ENCODE measurements at regions not wholly inside any gene's neighbourhood (a gene's known extent, or its start where the extent isn't known, plus 50 kb on each side); places are given as distances from the start of the nearest gene placed in this dataset.

GRCh38 chr3:99199021-99199420, 297.5 kb upstream of the DCBLD2 start:
- Mint-ChIP-seq H3K36me3 (ENCODE audit: low read depth) (no peaks in the 10 kb centered on the region), H3K4me1 (ENCODE audit: low read depth) (no peaks in the 10 kb centered on the region), H3K27me3 (no peaks in the 10 kb centered on the region), H3K27ac (no peak overlapping the region), H3K9me3 (no peaks in the 10 kb centered on the region), H3K4me3 (no peak overlapping the region)
- DNase-seq: no peak
- no peak for TF ChIP-seq CTCF (IDR thresholded peaks at IDR 0.05)
- no peak for ATAC-seq (ENCODE audit: poor library complexity)
- POLR2A ChIA-PET: interaction anchor here (0.7 kb wide), 1 partner anchor 9 kb away, joined by 3 read pairs; no protein-coding TSS in a partner anchor
- no peak overlapping the region for H3K4me3 ChIP-seq (ENCODE audit: low read length)
- H3K9me3 ChIP-seq (ENCODE audit: control insufficient read depth in 1 of 2, insufficient read depth in 1 of 2, low read length in 2 of 2): no peaks in the 10 kb centered on the region
- no peak overlapping the region for H3K27ac ChIP-seq (ENCODE audit: low read depth in 1 of 2, low read length in 2 of 2)
- no peaks in the 10 kb centered on the region for H3K4me1 ChIP-seq (ENCODE audit: insufficient read depth, low read length)
- no peaks in the 10 kb centered on the region for H3K27me3 ChIP-seq (ENCODE audit: control insufficient read depth in 1 of 2, insufficient read depth in 2 of 2, low read length in 2 of 2)
- no peaks in the 10 kb centered on the region for H3K36me3 ChIP-seq (ENCODE audit: insufficient read depth, low read length)
- intact Hi-C loops (cut with DNase I, micrococcal nuclease): no loop called here
- CTCF ChIA-PET: no interaction called here

DNA sequence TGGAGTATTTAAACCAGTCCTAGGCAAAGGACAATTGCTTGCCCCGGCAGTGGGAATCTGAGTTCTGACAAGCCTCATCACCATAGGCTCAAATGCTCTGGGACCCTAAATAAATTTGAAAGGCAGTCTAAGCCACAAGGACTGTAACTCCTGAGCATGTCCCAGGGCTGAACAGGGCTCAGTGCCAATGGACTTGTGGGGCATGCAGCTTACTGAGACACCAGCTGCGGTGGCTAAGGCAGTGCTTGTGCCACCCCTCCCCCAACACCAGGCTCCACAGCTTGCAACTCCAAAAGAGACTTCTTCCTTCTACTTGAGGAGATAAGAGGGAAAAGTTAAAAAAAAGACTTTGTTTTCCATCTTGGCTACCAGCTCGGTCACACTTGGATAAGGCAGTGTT, 289.7 kb upstream of the DCBLD2 start:
- no peak for ATAC-seq (ENCODE audit: poor library complexity)
- H3K36me3 ChIP-seq (ENCODE audit: insufficient read depth, low read length): no peaks in the 10 kb centered on the region
- Mint-ChIP-seq H3K9me3 (no peaks in the 10 kb centered on the region), H3K36me3 (ENCODE audit: low read depth) (no peaks in the 10 kb centered on the region), H3K4me1 (ENCODE audit: low read depth) (no peaks in the 10 kb centered on the region), H3K27ac (no peak overlapping the region), H3K4me3 (no peak overlapping the region), H3K27me3 (no peaks in the 10 kb centered on the region)
- ChIA-PET CTCF (no interaction called here), POLR2A (no interaction called here)
- no peak overlapping the region for H3K27ac ChIP-seq (ENCODE audit: low read depth in 1 of 2, low read length in 2 of 2)
- no peaks in the 10 kb centered on the region for H3K27me3 ChIP-seq (ENCODE audit: control insufficient read depth in 1 of 2, insufficient read depth in 2 of 2, low read length in 2 of 2)
- H3K4me3 ChIP-seq (ENCODE audit: low read length): no peak overlapping the region
- intact Hi-C loops (cut with DNase I, micrococcal nuclease): no loop called here
- no peak for DNase-seq
- no peak for TF ChIP-seq CTCF (IDR thresholded peaks at IDR 0.05)
- H3K4me1 ChIP-seq (ENCODE audit: insufficient read depth, low read length): no peaks in the 10 kb centered on the region
- peaks cover 0 to 4% of the 10 kb centered on the region in 2 experiments for H3K9me3 ChIP-seq (ENCODE audit: control insufficient read depth in 1 of 2, insufficient read depth in 1 of 2, low read length in 2 of 2)

- ChIA-PET POLR2A (no interaction called here), CTCF (no interaction called here)
- Histone ChIP-seq H3K27me3 (ENCODE audit: control insufficient read depth in 1 of 2, insufficient read depth in 2 of 2, low read length in 2 of 2) (no peaks in the 10 kb centered on the region), H3K27ac (ENCODE audit: low read depth in 1 of 2, low read length in 2 of 2) (no peak overlapping the region), H3K4me1 (ENCODE audit: insufficient read depth, low read length) (no peaks in the 10 kb centered on the region), H3K4me3 (ENCODE audit: low read length) (no peak overlapping the region), H3K9me3 (ENCODE audit: control insufficient read depth in 1 of 2, insufficient read depth in 1 of 2, low read length in 2 of 2) (peaks cover 0 to 4% of the 10 kb centered on the region in 2 experiments), H3K36me3 (ENCODE audit: insufficient read depth, low read length) (no peaks in the 10 kb centered on the region)
- Mint-ChIP-seq H3K27me3 (no peaks in the 10 kb centered on the region), H3K4me1 (ENCODE audit: low read depth) (no peaks in the 10 kb centered on the region), H3K9me3 (no peaks in the 10 kb centered on the region), H3K4me3 (no peak overlapping the region), H3K27ac (no peak overlapping the region), H3K36me3 (ENCODE audit: low read depth) (no peaks in the 10 kb centered on the region)
- DNase-seq (no peak), ATAC-seq (ENCODE audit: poor library complexity) (no peak)
- no peak for TF ChIP-seq CTCF (IDR thresholded peaks at IDR 0.05)
- intact Hi-C loops (cut with DNase I, micrococcal nuclease): no loop called here
Observed at GRCh38 chr3:99188936-99189335, 287.4 kb upstream of the DCBLD2 start.

Measured in CD4-positive, alpha-beta T cell (primary cell).